ENCODE measurements at regions not wholly inside any gene's neighbourhood (a gene's known extent, or its start where the extent isn't known, plus 50 kb on each side); places are given as distances from the start of the nearest gene placed in this dataset.

DNA sequence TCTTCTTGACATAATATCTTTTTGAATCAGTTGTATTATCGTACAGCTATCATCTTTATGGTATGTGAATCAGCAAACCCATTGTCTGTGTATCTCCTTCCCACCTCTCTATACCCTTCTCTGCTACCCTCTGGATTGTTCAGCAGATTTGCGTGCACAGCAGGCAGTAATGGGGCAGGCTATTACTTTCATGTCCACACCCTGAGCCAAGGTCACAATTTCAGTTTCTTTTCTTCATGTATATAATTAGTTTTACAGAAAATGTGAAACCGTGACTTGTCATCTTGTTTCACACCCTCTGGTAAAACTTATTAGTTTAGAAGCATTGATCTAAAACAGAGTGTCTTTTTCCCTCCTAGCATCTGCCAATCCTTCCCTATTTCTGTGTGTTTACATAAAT is 770.4 kb upstream of the SEMA6D start:
- TF ChIP-seq, protein P1, sequence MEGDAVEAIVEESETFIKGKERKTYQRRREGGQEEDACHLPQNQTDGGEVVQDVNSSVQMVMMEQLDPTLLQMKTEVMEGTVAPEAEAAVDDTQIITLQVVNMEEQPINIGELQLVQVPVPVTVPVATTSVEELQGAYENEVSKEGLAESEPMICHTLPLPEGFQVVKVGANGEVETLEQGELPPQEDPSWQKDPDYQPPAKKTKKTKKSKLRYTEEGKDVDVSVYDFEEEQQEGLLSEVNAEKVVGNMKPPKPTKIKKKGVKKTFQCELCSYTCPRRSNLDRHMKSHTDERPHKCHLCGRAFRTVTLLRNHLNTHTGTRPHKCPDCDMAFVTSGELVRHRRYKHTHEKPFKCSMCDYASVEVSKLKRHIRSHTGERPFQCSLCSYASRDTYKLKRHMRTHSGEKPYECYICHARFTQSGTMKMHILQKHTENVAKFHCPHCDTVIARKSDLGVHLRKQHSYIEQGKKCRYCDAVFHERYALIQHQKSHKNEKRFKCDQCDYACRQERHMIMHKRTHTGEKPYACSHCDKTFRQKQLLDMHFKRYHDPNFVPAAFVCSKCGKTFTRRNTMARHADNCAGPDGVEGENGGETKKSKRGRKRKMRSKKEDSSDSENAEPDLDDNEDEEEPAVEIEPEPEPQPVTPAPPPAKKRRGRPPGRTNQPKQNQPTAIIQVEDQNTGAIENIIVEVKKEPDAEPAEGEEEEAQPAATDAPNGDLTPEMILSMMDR (IDR thresholded peaks at IDR 0.05; ENCODE audit: insufficient read depth, low read depth, low read length), result no peak
- no peak for TF ChIP-seq EZH2 (IDR thresholded peaks at IDR 0.05; ENCODE audit: insufficient read depth, low read length)

Measured in astrocyte (in vitro differentiated cells and primary cell).